Stimulated activated CD4-positive, alpha-beta T cell treated with anti-CD3 and anti-CD28 coated beads, Interleukin-2, amount 100 ng/mL, for 24 hours (primary cell): ENCODE measurements at regions not wholly inside any gene's neighbourhood (a gene's known extent, or its start where the extent isn't known, plus 50 kb on each side); places are given as distances from the start of the nearest gene placed in this dataset.
"Not testable (repeated sequence)": the region's sequence is repeated elsewhere in the genome, so short reads cannot be mapped to it uniquely, and the experiment has no call there.

Experiments
- DNase-seq, 2 donors: peaks; one replicate each; pipeline ENCODE4 v3.0.0-alpha.2; 2020

- no peak for DNase-seq
Observed at GRCh38 chr16:73430138-73430537, 382.2 kb upstream of the ZFHX3 start.

- no peak for DNase-seq
Observed at GRCh38 chr16:73428121-73428520, 380.2 kb upstream of the ZFHX3 start.

- DNase-seq = no peak
Observed at GRCh38 chr16:73427164-73427563, 379.2 kb upstream of the ZFHX3 start.

- no peak for DNase-seq
Observed at GRCh38 chr16:73426433-73427160, 378.7 kb upstream of the ZFHX3 start.

GRCh38 chr16:73420676-73421075, 372.7 kb upstream of the ZFHX3 start:
- no peak for DNase-seq

GRCh38 chr16:73420244-73420643, 372.3 kb upstream of the ZFHX3 start:
- no peak for DNase-seq

GRCh38 chr16:73418691-73419090, 370.8 kb upstream of the ZFHX3 start:
- no peak for DNase-seq

- DNase-seq = no peak
Observed at GRCh38 chr16:73418051-73418450, 370.1 kb upstream of the ZFHX3 start.

- no peak for DNase-seq
Observed at GRCh38 chr16:73415286-73415685, 367.4 kb upstream of the ZFHX3 start.

GRCh38 chr16:73414638-73415037, 366.7 kb upstream of the ZFHX3 start:
- no peak for DNase-seq

- no peak for DNase-seq
Observed at GRCh38 chr16:73413830-73414190, 365.9 kb upstream of the ZFHX3 start.

GRCh38 chr16:73413091-73413829, 365.3 kb upstream of the ZFHX3 start:
- DNase-seq = no peak

- no peak for DNase-seq
Observed at GRCh38 chr16:73412416-73412815, 364.5 kb upstream of the ZFHX3 start.

GRCh38 chr16:73408716-73409115, 360.8 kb upstream of the ZFHX3 start:
- no peak for DNase-seq

GRCh38 chr16:73408311-73408710, 360.4 kb upstream of the ZFHX3 start:
- no peak for DNase-seq

- DNase-seq = no peak
Observed at GRCh38 chr16:73405851-73406250, 357.9 kb upstream of the ZFHX3 start.

GRCh38 chr16:73404001-73404400, 356.1 kb upstream of the ZFHX3 start:
- no peak for DNase-seq

- no peak for DNase-seq
Observed at GRCh38 chr16:73403291-73403690, 355.4 kb upstream of the ZFHX3 start.

- no peak for DNase-seq
Observed at GRCh38 chr16:73400951-73401350, 353.0 kb upstream of the ZFHX3 start.

- DNase-seq = no peak
Observed at GRCh38 chr16:73399997-73400396, 352.1 kb upstream of the ZFHX3 start.

GRCh38 chr16:73399486-73399885, 351.6 kb upstream of the ZFHX3 start:
- DNase-seq = no peak

GRCh38 chr16:73398604-73399003, 350.7 kb upstream of the ZFHX3 start:
- not testable (repeated sequence) for DNase-seq

GRCh38 chr16:73396556-73396955, 348.6 kb upstream of the ZFHX3 start:
- no peak for DNase-seq

- DNase-seq = no peak
Observed at GRCh38 chr16:73390936-73391335, 343.0 kb upstream of the ZFHX3 start.

- no peak for DNase-seq
Observed at GRCh38 chr16:73390491-73390890, 342.6 kb upstream of the ZFHX3 start.
